B cell (primary cell): ENCODE measurements at regions not wholly inside any gene's neighbourhood (a gene's known extent, or its start where the extent isn't known, plus 50 kb on each side); places are given as distances from the start of the nearest gene placed in this dataset.

Source experiments
- EZH2 ChIP-seq: IDR thresholded peaks from 2 replicates; pipeline ENCODE4 v1.6.1; 2012; ENCODE audit warnings: borderline replicate concordance, low read depth, mild to moderate bottlenecking, moderate library complexity, low read length; ENCODE audit not compliant: insufficient read depth, poor library complexity, severe bottlenecking
- TF ChIP-seq, protein P1 (sequence below): fragments of 200-600 bp; IDR thresholded peaks from one replicate; pipeline ENCODE4 v1.8.0; 2022; ENCODE audit warnings: antibody characterized with exemption, mild to moderate bottlenecking

DNA sequence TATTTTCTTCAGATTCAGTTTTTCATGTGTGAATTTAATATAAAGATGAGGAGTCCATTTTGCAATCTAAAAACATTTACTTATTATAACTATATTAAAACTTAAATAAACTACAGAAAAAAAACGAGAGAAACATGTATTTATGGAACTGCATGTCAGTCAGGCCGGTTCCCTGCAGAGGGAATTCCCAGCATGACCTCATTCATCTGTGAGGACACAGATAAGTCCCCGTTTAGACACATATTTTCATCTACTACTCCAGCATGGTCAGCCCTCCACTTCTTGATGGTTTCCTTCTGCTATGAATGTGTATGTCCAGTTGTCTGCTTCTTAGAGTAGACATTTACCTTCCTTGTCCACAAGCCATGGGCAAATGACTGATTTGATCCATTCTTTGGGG is 339.1 kb downstream of the SEMA3D start:
- TF ChIP-seq, protein P1, sequence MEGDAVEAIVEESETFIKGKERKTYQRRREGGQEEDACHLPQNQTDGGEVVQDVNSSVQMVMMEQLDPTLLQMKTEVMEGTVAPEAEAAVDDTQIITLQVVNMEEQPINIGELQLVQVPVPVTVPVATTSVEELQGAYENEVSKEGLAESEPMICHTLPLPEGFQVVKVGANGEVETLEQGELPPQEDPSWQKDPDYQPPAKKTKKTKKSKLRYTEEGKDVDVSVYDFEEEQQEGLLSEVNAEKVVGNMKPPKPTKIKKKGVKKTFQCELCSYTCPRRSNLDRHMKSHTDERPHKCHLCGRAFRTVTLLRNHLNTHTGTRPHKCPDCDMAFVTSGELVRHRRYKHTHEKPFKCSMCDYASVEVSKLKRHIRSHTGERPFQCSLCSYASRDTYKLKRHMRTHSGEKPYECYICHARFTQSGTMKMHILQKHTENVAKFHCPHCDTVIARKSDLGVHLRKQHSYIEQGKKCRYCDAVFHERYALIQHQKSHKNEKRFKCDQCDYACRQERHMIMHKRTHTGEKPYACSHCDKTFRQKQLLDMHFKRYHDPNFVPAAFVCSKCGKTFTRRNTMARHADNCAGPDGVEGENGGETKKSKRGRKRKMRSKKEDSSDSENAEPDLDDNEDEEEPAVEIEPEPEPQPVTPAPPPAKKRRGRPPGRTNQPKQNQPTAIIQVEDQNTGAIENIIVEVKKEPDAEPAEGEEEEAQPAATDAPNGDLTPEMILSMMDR = no peak
- TF ChIP-seq EZH2 = no peak
